SH-SY5Y (cell line): ENCODE measurements at regions not wholly inside any gene's neighbourhood (a gene's known extent, or its start where the extent isn't known, plus 50 kb on each side); places are given as distances from the start of the nearest gene placed in this dataset.
A peak's percentile ranks its signal among the peaks of the same experiment; 100 is the strongest.

Experiments used
- GATA2 ChIP-seq: IDR thresholded peaks from 2 replicates; pipeline ENCODE4 v1.6.1; 2011; ENCODE audit warnings: mild to moderate bottlenecking, low read depth, low read length
- GATA3 ChIP-seq: IDR thresholded peaks from 2 replicates; pipeline ENCODE4 v1.6.1; 2011; ENCODE audit warnings: low read depth, mild to moderate bottlenecking, low read length, moderate library complexity

GRCh38 chr5:143964919-143965318 is 153.0 kb downstream of the HMHB1 start:
- TF ChIP-seq GATA2: no peak

GRCh38 chr5:143966280-143966679 is 154.3 kb downstream of the HMHB1 start:
- no peak for TF ChIP-seq GATA3
- no peak for TF ChIP-seq GATA2

GRCh38 chr5:143968071-143968878 is 156.3 kb downstream of the HMHB1 start:
- 0 out of 2 replicates have a peak, but pooled peaks have one; percentile 21 for TF ChIP-seq GATA3
- TF ChIP-seq GATA2: 0 out of 2 replicates have a peak, but pooled peaks have one; percentile 13

- TF ChIP-seq GATA3 (no peak), GATA2 (no peak)
Observed at GRCh38 chr5:143970159-143970558, 158.2 kb downstream of the HMHB1 start.

- TF ChIP-seq GATA3: no peak
- no peak for TF ChIP-seq GATA2
Observed at GRCh38 chr5:143972068-143972467, 160.1 kb downstream of the HMHB1 start.

GRCh38 chr5:143976055-143976454 is 164.1 kb downstream of the HMHB1 start:
- TF ChIP-seq GATA2 (no peak), GATA3 (no peak)

- no peak for TF ChIP-seq GATA3
- no peak for TF ChIP-seq GATA2
Observed at GRCh38 chr5:143977891-143978461, 166.0 kb downstream of the HMHB1 start.

GRCh38 chr5:143979044-143979690 is 167.2 kb downstream of the HMHB1 start:
- TF ChIP-seq GATA2 (no peak), GATA3 (no peak)

- TF ChIP-seq GATA2: no peak
- TF ChIP-seq GATA3: no peak
Observed at GRCh38 chr5:143980506-143980905, 168.5 kb downstream of the HMHB1 start.

- TF ChIP-seq GATA3 (no peak), GATA2 (no peak)
Observed at GRCh38 chr5:143985832-143986515, 174.0 kb downstream of the HMHB1 start.

GRCh38 chr5:143986516-143987212 is 174.7 kb downstream of the HMHB1 start:
- TF ChIP-seq GATA3 (no peak), GATA2 (no peak)

GRCh38 chr5:143987264-143987663 is 175.3 kb downstream of the HMHB1 start:
- no peak for TF ChIP-seq GATA2
- TF ChIP-seq GATA3: no peak

GRCh38 chr5:143987751-143988560 is 176.0 kb downstream of the HMHB1 start:
- TF ChIP-seq GATA3 (no peak), GATA2 (no peak)
